ENCODE measurements at regions not wholly inside any gene's neighbourhood (a gene's known extent, or its start where the extent isn't known, plus 50 kb on each side); places are given as distances from the start of the nearest gene placed in this dataset.

GRCh38 chr11:135075740-135076139 is 663.7 kb upstream of the B3GAT1 start:
- intact Hi-C loops (cut with micrococcal nuclease): no loop called here

- intact Hi-C loops (cut with micrococcal nuclease): no loop called here
Measured at GRCh38 chr11:135074397-135074998, 662.5 kb upstream of the B3GAT1 start.

DNA sequence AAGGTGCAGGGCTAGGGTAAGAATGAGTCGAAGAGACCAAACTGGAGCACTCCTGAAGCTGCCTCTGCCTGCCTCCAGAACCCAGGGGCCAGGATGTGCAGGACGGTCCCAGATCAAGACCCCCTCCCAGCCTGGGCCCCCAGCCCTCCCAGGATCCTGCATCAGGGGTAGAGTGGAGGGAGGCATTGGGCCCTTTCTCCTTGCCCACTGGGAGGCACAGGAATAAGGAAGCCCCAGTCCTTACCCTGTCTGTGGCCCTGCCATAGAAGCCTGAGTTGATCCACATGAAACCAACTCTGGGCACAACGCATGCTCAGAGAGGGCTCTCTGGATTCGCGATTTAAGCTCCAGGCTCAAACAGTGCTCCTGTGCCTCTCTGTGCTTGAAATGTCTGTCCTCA is 661.8 kb upstream of the B3GAT1 start:
- intact Hi-C loops (cut with micrococcal nuclease): no loop called here

DNA sequence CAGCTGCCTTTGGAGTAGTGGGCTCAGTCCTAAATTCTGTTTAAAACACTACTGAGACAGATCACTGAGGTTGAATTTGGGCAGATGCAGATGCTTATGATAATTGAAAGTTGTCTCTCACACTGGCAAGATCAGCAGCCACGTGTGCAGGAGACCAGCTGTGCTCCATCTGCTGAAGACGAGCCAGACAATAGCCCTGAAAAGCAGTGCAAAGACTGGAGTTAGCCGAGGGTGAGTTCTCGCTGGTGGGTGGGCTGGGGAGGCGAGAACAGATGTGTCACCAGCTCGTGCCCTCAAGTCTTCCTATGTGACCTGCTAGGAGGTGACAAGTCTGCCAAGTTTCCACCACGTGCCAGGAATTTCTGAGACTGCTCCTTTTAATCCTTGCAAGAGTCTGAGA is 661.3 kb upstream of the B3GAT1 start:
- intact Hi-C loops (cut with micrococcal nuclease): no loop called here

- intact Hi-C loops (cut with micrococcal nuclease): no loop called here
Measured at GRCh38 chr11:135069890-135070289, 657.8 kb upstream of the B3GAT1 start.

GRCh38 chr11:135069063-135069462 is 657.0 kb upstream of the B3GAT1 start:
- intact Hi-C loops (cut with micrococcal nuclease): no loop called here

GRCh38 chr11:135062994-135063393 is 651.0 kb upstream of the B3GAT1 start:
- intact Hi-C loops (cut with micrococcal nuclease): no loop called here

GRCh38 chr11:135061166-135061565 is 649.1 kb upstream of the B3GAT1 start:
- intact Hi-C loops (cut with micrococcal nuclease): no loop called here

DNA sequence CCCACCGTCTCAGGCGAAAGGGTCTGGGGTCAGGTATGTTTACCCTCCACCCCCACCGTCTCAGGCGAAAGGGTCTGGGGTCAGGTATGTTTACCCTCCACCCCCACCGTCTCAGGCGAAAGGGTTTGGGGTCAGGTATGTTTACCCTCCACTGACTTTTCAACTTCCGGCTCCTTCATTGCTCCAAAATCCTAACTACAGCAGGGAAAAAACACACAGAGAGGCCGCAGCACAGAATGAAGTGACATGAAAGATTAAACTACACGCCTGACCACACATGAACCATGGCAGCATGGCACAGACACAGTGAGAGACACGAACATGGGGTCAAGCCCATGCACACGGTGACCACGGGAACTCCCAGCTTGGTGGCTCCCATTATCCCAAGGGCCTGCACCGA is 634.9 kb upstream of the B3GAT1 start:
- intact Hi-C loops (cut with micrococcal nuclease): no loop called here

DNA sequence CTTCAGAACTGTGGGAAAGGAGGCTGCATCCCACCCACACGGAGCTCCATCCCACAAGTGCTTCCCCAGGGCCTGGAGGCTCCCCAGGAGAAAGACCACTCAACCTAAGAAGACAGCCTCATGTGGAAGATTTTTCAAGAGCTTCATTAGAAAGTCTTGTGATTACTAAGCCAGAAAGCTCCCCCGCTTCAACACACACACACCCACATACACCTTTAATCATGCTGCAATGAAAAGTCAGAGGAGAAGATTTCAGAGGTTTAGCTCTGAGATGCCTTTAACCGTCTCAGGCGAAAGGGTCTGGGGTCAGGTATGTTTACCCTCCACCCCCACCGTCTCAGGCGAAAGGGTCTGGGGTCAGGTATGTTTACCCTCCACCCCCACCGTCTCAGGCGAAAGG is 634.5 kb upstream of the B3GAT1 start:
- intact Hi-C loops (cut with micrococcal nuclease): no loop called here

- intact Hi-C loops (cut with micrococcal nuclease): no loop called here
Measured at GRCh38 chr11:135043434-135043833, 631.4 kb upstream of the B3GAT1 start.

- intact Hi-C loops (cut with micrococcal nuclease): no loop called here
Measured at GRCh38 chr11:135037828-135038227, 625.8 kb upstream of the B3GAT1 start.

- intact Hi-C loops (cut with micrococcal nuclease): no loop called here
Measured at GRCh38 chr11:135036488-135037297, 624.7 kb upstream of the B3GAT1 start.

DNA sequence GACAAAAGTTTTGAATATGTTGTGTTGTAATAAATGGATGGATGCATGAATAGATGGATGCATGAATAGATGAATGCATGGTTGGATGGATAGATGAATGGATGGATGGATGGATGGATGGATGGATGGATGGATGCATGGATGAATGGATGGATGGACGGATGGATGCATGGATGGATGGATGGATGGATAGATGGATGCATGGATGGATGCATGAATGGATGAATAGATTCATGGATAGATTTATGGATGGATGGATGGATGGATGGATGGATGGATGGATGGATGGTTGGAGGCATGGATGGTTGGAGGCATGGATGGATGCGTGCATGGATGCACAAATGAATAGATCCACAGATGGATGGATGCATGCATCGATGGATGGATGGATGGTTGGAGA is 623.2 kb upstream of the B3GAT1 start:
- intact Hi-C loops (cut with micrococcal nuclease): no loop called here

DNA sequence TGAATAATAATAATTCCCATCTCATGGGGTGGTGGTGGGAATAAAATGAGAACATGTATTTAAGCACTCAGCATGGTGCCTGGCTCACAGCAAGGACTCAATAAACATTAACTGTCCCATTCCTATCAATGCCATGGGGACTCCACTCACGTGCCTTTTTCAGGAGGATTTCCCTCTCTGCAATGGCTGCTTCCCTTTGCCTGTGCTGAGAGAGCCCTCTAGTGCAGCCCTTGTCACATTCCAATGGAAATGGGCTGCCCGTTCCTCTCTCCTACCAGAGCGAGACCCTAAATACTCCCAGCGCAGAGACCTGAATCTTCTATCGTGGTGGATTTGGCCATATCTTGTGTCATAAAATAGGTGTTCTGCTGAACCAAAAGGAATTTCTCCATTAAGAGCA is 621.5 kb upstream of the B3GAT1 start:
- intact Hi-C loops (cut with micrococcal nuclease): no loop called here

DNA sequence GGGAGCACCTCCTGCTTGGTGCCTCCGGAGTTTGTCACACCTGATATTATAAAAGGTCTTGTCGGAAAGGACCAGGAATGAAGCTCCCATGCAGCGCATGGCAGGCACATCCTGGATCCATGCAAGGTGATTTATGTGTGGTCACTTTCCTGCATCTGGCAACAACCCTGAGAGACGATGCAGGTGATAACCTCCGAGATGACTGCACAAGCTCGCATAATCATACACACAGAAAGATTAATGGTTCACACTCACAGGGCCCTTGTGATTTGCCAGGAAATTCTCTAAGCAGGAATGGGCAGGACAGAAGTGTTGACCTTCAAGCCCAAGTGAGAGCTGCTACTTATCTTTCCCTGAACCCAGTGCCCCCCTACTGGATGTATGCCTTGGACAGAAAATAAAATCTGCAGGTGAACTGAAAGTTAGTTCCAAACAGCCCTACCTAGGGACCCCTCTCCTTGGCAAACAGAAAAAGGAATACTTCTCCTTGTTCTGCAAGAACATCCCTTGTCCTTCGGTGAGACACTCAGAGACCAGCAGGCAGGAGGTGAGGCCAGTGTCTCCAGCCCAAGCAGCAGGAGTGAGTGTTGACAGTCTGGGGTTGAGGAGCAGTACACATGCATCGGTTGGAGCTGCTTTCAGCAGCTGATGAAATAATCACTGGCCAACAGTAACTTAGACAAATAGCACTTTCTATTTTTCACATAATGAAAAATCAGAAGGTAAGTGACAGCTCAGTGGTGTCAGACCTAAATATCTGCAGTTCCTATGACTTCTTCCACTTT is 619.4 kb upstream of the B3GAT1 start:
- intact Hi-C loops (cut with micrococcal nuclease): no loop called here

DNA sequence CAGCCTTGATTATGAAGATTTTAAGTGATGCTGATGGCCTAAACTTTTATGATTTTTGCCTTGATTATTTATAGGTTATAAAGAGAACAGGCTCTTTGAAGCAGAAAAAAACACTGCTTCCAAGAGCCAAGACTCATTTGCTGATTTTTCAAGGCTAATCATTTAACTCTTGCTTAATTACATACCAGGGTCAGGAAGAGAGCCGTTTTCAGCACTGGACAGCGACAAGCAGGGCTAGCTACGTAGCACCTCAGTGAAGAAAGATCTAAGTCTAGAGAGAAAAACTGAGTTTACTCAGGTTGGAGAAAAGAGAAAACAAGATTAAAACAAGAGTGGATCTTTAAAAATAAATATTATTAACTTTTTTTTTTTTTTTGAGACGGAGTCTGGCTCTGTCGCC is 615.4 kb upstream of the B3GAT1 start:
- intact Hi-C loops (cut with micrococcal nuclease): no loop called here

GRCh38 chr11:135023499-135023898 is 611.5 kb upstream of the B3GAT1 start:
- intact Hi-C loops (cut with micrococcal nuclease): no loop called here

- intact Hi-C loops (cut with micrococcal nuclease): no loop called here
Measured at GRCh38 chr11:135022454-135022853, 610.4 kb upstream of the B3GAT1 start.

GRCh38 chr11:135019899-135020298 is 607.9 kb upstream of the B3GAT1 start:
- intact Hi-C loops (cut with micrococcal nuclease): no loop called here

GRCh38 chr11:135019343-135019871 is 607.4 kb upstream of the B3GAT1 start:
- intact Hi-C loops (cut with micrococcal nuclease): no loop called here

DNA sequence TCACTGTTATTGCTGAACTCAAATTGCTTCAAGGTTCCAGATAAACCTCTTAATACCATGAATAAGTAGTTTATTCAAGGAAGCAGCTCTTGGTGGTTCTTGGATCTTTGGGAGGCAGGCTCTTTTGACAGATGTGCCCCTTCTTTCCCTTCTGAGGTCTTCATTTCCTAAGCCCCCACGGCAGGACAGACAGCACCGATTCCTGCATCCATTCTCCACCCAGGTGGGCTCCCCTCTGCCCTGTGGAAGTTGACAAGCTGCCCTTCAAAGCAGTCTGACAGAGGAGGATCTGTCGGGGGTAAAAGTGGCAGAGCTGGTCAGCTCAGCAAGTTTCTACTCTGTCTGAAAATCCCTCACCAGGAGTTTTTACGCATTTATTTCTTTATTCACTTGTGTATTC is 605.3 kb upstream of the B3GAT1 start:
- intact Hi-C loops (cut with micrococcal nuclease): no loop called here
